Breast epithelium (tissue), 3 donors: ENCODE measurements at regions not wholly inside any gene's neighbourhood (a gene's known extent, or its start where the extent isn't known, plus 50 kb on each side); places are given as distances from the start of the nearest gene placed in this dataset.

Experiments used
- POLR2A ChIP-seq: fragments of 450-650 bp; IDR thresholded peaks from one replicate; pipeline ENCODE4 v1.6.1; 2016; ENCODE audit warnings: antibody characterized with exemption, mild to moderate bottlenecking, moderate library complexity
- POLR2AphosphoS5 ChIP-seq, 3 donors: sonication (generic); formaldehyde crosslinking; IDR thresholded peaks; one replicate each; pipeline ENCODE4 v1.6.1; 2017; ENCODE audit warnings: antibody characterized with exemption in 3 of 3
- TF ChIP-seq, protein P1 (sequence below), 3 donors: fragments of 450-650 bp; IDR thresholded peaks; one replicate each; pipeline ENCODE4 v1.5.1; 2016 to 2017; ENCODE audit warnings: antibody characterized with exemption in 3 of 3, mild to moderate bottlenecking in 3 of 3, moderate library complexity in 3 of 3

DNA sequence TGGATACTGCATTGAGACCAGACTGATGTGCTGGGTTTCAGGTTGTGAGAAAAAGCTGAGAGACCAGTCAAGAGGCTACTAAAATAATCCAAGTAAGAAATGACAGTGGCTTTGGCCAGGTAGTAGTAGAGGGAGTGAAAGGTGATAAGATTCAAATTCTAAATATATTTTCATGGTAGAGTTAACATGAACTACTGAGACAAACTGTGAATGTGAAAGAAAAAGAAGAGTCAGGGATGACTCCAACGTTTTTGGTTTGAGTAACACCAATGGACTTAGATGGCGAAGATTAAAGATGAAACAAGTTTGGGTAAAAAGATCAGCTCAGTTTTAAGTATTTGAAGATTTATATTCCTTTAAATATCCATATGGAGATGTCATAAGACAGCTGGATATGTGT lies 209.4 kb downstream of the ZEB2 start:
- TF ChIP-seq, protein P1, sequence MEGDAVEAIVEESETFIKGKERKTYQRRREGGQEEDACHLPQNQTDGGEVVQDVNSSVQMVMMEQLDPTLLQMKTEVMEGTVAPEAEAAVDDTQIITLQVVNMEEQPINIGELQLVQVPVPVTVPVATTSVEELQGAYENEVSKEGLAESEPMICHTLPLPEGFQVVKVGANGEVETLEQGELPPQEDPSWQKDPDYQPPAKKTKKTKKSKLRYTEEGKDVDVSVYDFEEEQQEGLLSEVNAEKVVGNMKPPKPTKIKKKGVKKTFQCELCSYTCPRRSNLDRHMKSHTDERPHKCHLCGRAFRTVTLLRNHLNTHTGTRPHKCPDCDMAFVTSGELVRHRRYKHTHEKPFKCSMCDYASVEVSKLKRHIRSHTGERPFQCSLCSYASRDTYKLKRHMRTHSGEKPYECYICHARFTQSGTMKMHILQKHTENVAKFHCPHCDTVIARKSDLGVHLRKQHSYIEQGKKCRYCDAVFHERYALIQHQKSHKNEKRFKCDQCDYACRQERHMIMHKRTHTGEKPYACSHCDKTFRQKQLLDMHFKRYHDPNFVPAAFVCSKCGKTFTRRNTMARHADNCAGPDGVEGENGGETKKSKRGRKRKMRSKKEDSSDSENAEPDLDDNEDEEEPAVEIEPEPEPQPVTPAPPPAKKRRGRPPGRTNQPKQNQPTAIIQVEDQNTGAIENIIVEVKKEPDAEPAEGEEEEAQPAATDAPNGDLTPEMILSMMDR (IDR thresholded peaks at IDR 0.05), result no peak
- TF ChIP-seq POLR2A (no peak), POLR2AphosphoS5 (IDR thresholded peaks at IDR 0.05) (no peak)
